H9 (cell line): ENCODE measurements at regions not wholly inside any gene's neighbourhood (a gene's known extent, or its start where the extent isn't known, plus 50 kb on each side); places are given as distances from the start of the nearest gene placed in this dataset.

Experiments used
- DNase-seq: peaks from one replicate; pipeline ENCODE4 v3.0.0-alpha.2; 2017
- H2AFZ ChIP-seq: one replicate; pipeline ENCODE4 v1.6.1; 2013; ENCODE audit warnings: mild to moderate bottlenecking, low read length, control low read depth, moderate library complexity
- H2AK5ac ChIP-seq: 2 replicates; pipeline ENCODE4 v1.6.1; 2013; ENCODE audit warnings: low read length, control low read depth, mixed read lengths; ENCODE audit not compliant: insufficient read length
- H2BK120ac ChIP-seq: one replicate; pipeline ENCODE4 v1.6.1; 2013; ENCODE audit warnings: low read depth, mild to moderate bottlenecking, low read length, control low read depth, inconsistent platforms; ENCODE audit not compliant: poor library complexity, severe bottlenecking
- H2BK12ac ChIP-seq: 2 replicates; pipeline ENCODE4 v1.6.1; 2013; ENCODE audit warnings: low read length, control low read depth, mixed read lengths, low read depth; ENCODE audit not compliant: insufficient read length
- H2BK15ac ChIP-seq: 2 replicates; pipeline ENCODE4 v1.6.1; 2013; ENCODE audit warnings: low read depth, low read length, control low read depth
- H2BK20ac ChIP-seq: one replicate; pipeline ENCODE4 v1.6.1; 2013; ENCODE audit warnings: low read depth, mild to moderate bottlenecking, low read length, control low read depth, inconsistent platforms; ENCODE audit not compliant: poor library complexity, severe bottlenecking
- H2BK5ac ChIP-seq: 2 replicates; pipeline ENCODE4 v1.6.1; 2013; ENCODE audit warnings: low read length, control low read depth, mixed read lengths; ENCODE audit not compliant: insufficient read length
- H3K14ac ChIP-seq: 2 replicates; pipeline ENCODE4 v1.6.1; 2013; ENCODE audit warnings: low read length, control low read depth; ENCODE audit not compliant: insufficient read depth
- H3K18ac ChIP-seq: 2 replicates; pipeline ENCODE4 v1.6.1; 2013; ENCODE audit warnings: low read depth, mild to moderate bottlenecking, mixed read lengths, low read length, control low read depth; ENCODE audit not compliant: insufficient read length
- H3K23ac ChIP-seq: 2 replicates; pipeline ENCODE4 v1.6.1; 2013; ENCODE audit warnings: low read length, control low read depth, mixed read lengths, low read depth; ENCODE audit not compliant: insufficient read length
- H3K23me2 ChIP-seq: 2 replicates; pipeline ENCODE4 v1.6.1; 2013; ENCODE audit warnings: low read depth, mild to moderate bottlenecking, mixed read lengths, low read length, control low read depth; ENCODE audit not compliant: insufficient read length, poor library complexity, severe bottlenecking
- H3K27ac ChIP-seq: 2 replicates; pipeline ENCODE4 v1.5.1; 2013; ENCODE audit warnings: low read length, control low read depth, mixed read lengths, low read depth; ENCODE audit not compliant: insufficient read length
- H3K27me3 ChIP-seq: 2 replicates; pipeline ENCODE4 v1.6.1; 2013; ENCODE audit warnings: low read length, control low read depth, inconsistent platforms; ENCODE audit not compliant: insufficient read depth
- H3K4ac ChIP-seq: 2 replicates; pipeline ENCODE4 v1.6.1; 2013; ENCODE audit warnings: low read depth, mild to moderate bottlenecking, control low read depth, inconsistent platforms, low read length, moderate library complexity
- H3K4me1 ChIP-seq: 2 replicates; pipeline ENCODE4 v1.6.1; 2013; ENCODE audit warnings: low read length, control low read depth, inconsistent platforms; ENCODE audit not compliant: insufficient read depth
- H3K4me2 ChIP-seq: 2 replicates; pipeline ENCODE4 v1.6.1; 2013; ENCODE audit warnings: low read length, control low read depth, mixed read lengths; ENCODE audit not compliant: insufficient read length, insufficient read depth
- H3K56ac ChIP-seq: 2 replicates; pipeline ENCODE4 v1.6.1; 2013; ENCODE audit warnings: low read depth, mild to moderate bottlenecking, mixed read lengths, low read length, control low read depth; ENCODE audit not compliant: insufficient read length
- H3K79me1 ChIP-seq: 2 replicates; pipeline ENCODE4 v1.6.1; 2013; ENCODE audit warnings: low read depth, mild to moderate bottlenecking, moderate library complexity, low read length, control low read depth, inconsistent platforms; ENCODE audit not compliant: insufficient read depth, poor library complexity, severe bottlenecking
- H3K79me2 ChIP-seq: 2 replicates; pipeline ENCODE4 v1.6.1; 2013; ENCODE audit warnings: low read length, control low read depth, inconsistent platforms; ENCODE audit not compliant: insufficient read depth
- H3K9ac ChIP-seq: 2 replicates; pipeline ENCODE4 v1.6.1; 2013; ENCODE audit warnings: low read length, control low read depth, mixed read lengths; ENCODE audit not compliant: insufficient read length; ENCODE audit errors: extremely low read depth
- H3K9me3 ChIP-seq: one replicate; pipeline ENCODE4 v1.6.1; 2013; ENCODE audit warnings: low read depth, low read length, inconsistent platforms; ENCODE audit not compliant: control insufficient read depth
- H3T11ph ChIP-seq: one replicate; pipeline ENCODE4 v1.6.1; 2013; ENCODE audit warnings: mild to moderate bottlenecking, low read length, control low read depth, inconsistent platforms
- H4K20me1 ChIP-seq: one replicate; pipeline ENCODE4 v1.6.1; 2013; ENCODE audit not compliant: control insufficient read depth, insufficient read length, insufficient read depth
- H4K5ac ChIP-seq: 2 replicates; pipeline ENCODE4 v1.6.1; 2013; ENCODE audit warnings: low read depth, mild to moderate bottlenecking, mixed read lengths, low read length, control low read depth; ENCODE audit not compliant: insufficient read length
- H4K8ac ChIP-seq: replicated peaks from 2 replicates; pipeline ENCODE4 v1.6.1; 2013; ENCODE audit warnings: low read length, control low read depth, mixed read lengths, low read depth; ENCODE audit not compliant: insufficient read length
- H4K91ac ChIP-seq: 2 replicates; pipeline ENCODE4 v1.6.1; 2013; ENCODE audit warnings: low read depth, mild to moderate bottlenecking, moderate library complexity, mixed read lengths, low read length, control low read depth; ENCODE audit not compliant: insufficient read length
- H3K27ac Mint-ChIP-seq, 3 experiments: 2 replicates in 2 of 3; 3 replicates in 1 of 3; pipeline ENCODE4 v1.8.0; 2020 to 2021; ENCODE audit warnings: mixed read lengths in 3 of 3, mild to moderate bottlenecking in 1 of 3, moderate library complexity in 1 of 3
- H3K27me3 Mint-ChIP-seq: 2 replicates; pipeline ENCODE4 v1.8.0; 2021; ENCODE audit warnings: low read depth, mild to moderate bottlenecking, moderate library complexity, mixed read lengths
- H3K36me3 Mint-ChIP-seq, 3 experiments: 2 replicates in 2 of 3; 3 replicates in 1 of 3; pipeline ENCODE4 v1.8.0; 2020 to 2021; ENCODE audit warnings: low read depth in 3 of 3, mixed read lengths in 3 of 3; ENCODE audit not compliant: insufficient read depth in 1 of 3
- H3K4me1 Mint-ChIP-seq, 2 experiments: 2 replicates each; pipeline ENCODE4 v1.8.0; 2020; ENCODE audit warnings: mixed read lengths in 2 of 2
- H3K4me3 Mint-ChIP-seq, 2 experiments: 2 replicates in 1 of 2; 3 replicates in 1 of 2; pipeline ENCODE4 v1.8.0; 2020 to 2021; ENCODE audit warnings: mild to moderate bottlenecking in 2 of 2, mixed read lengths in 2 of 2, moderate library complexity in 1 of 2
- H3K9me3 Mint-ChIP-seq, 2 experiments: 2 replicates in 1 of 2; 3 replicates in 1 of 2; pipeline ENCODE4 v1.8.0; 2020; ENCODE audit warnings: mild to moderate bottlenecking in 2 of 2, mixed read lengths in 2 of 2, moderate library complexity in 1 of 2
- CTCF ChIP-seq: fragments of 200-600 bp; sonication (generic); conservative IDR thresholded peaks from 3 replicates; pipeline ENCODE4 v1.8.0; 2021; ENCODE audit warnings: antibody characterized with exemption, mild to moderate bottlenecking
- WGBS: extraction: QIAGEN DNeasy Blood & Tissue Kit; methylation state at CpG from one replicate; pipeline ENCODE4 v1.1.7; 2013; ENCODE audit warnings: missing lambda C conversion rate, low lambda C conversion rate, mixed read lengths; ENCODE audit not compliant: insufficient read length; ENCODE audit errors: extremely low coverage; 5-methylcytosine and 5-hydroxymethylcytosine counted together

GRCh38 chr16:48950184-48950583, 331.5 kb downstream of the CBLN1 start:
- Histone ChIP-seq H2BK120ac (no peak overlapping the region), H3K4me1 (no peaks in the 10 kb centered on the region), H3K4ac (no peak overlapping the region), H2BK12ac (no peak overlapping the region), H3K23ac (no peak overlapping the region), H3K9ac (no peak overlapping the region), H2BK20ac (no peak overlapping the region), H4K91ac (no peak overlapping the region), H3K14ac (no peak overlapping the region), H4K5ac (no peak overlapping the region), H3K18ac (no peak overlapping the region), H2AFZ (no peak overlapping the region), H4K8ac (no peak overlapping the region), H3K27me3 (no peaks in the 10 kb centered on the region), H3K79me2 (no peaks in the 10 kb centered on the region), H3K56ac (no peak overlapping the region), H2AK5ac (no peak overlapping the region), H3K23me2 (no peaks in the 10 kb centered on the region), H3T11ph (no peak overlapping the region), H2BK15ac (no peak overlapping the region), H3K4me2 (no peak overlapping the region), H3K79me1 (no peaks in the 10 kb centered on the region), H3K27ac (no peak overlapping the region), H4K20me1 (no peaks in the 10 kb centered on the region), H3K9me3 (no peaks in the 10 kb centered on the region), H2BK5ac (no peak overlapping the region)
- Mint-ChIP-seq H3K4me3 (no peak overlapping the region), H3K27me3 (no peaks in the 10 kb centered on the region; the same call in none of the 2 replicates), H3K9me3 (peaks cover 4 to 6% of the 10 kb centered on the region in 2 experiments; a peak in 3 of 5 replicates), H3K27ac (no peak overlapping the region), H3K4me1 (no peaks in the 10 kb centered on the region), H3K36me3 (peaks cover 0 to 5% (median 2%) of the 10 kb centered on the region in 3 experiments; a peak in 2 of 7 replicates)
- no peak for TF ChIP-seq CTCF
- no CpG with 5 or more reads among the region's 2 CpGs for WGBS
- DNase-seq, result no peak
